GM23248 (cell line): ENCODE measurements at regions not wholly inside any gene's neighbourhood (a gene's known extent, or its start where the extent isn't known, plus 50 kb on each side); places are given as distances from the start of the nearest gene placed in this dataset.

Experiments
- DNase-seq: peaks from one replicate; pipeline ENCODE4 v3.0.0-alpha.2; 2015
- H2AFZ ChIP-seq: fragments of 200-600 bp; sonication (generic); 2 replicates; pipeline ENCODE4 v1.6.1; 2016; ENCODE audit warnings: antibody characterized with exemption
- H3F3A ChIP-seq: fragments of 200-600 bp; sonication (generic); 2 replicates; pipeline ENCODE4 v1.6.1; 2016; ENCODE audit warnings: mild to moderate bottlenecking, antibody characterized with exemption, mixed run types; ENCODE audit not compliant: insufficient read depth
- H3K27ac ChIP-seq: fragments of 200-600 bp; sonication (generic); 2 replicates; pipeline ENCODE4 v1.5.1; 2016; ENCODE audit warnings: mild to moderate bottlenecking
- H3K27me3 ChIP-seq: fragments of 200-600 bp; sonication (generic); replicated peaks from 2 replicates; pipeline ENCODE4 v1.6.1; 2016; ENCODE audit warnings: mild to moderate bottlenecking; ENCODE audit not compliant: insufficient read depth
- H3K36me3 ChIP-seq: fragments of 200-600 bp; sonication (generic); 2 replicates; pipeline ENCODE4 v1.6.1; 2016; ENCODE audit warnings: low read depth, mild to moderate bottlenecking
- H3K4me1 ChIP-seq: fragments of 200-600 bp; sonication (generic); 2 replicates; pipeline ENCODE4 v1.6.1; 2016; ENCODE audit warnings: mild to moderate bottlenecking; ENCODE audit not compliant: insufficient read depth
- H3K4me2 ChIP-seq: fragments of 200-600 bp; sonication (generic); one replicate; pipeline ENCODE4 v1.6.1; 2016; ENCODE audit warnings: mild to moderate bottlenecking; ENCODE audit not compliant: unreplicated experiment
- H3K4me3 ChIP-seq: fragments of 200-600 bp; sonication (generic); 2 replicates; pipeline ENCODE4 v1.5.1; 2016; ENCODE audit warnings: mild to moderate bottlenecking
- H3K79me2 ChIP-seq: fragments of 200-600 bp; sonication (generic); 2 replicates; pipeline ENCODE4 v1.6.1; 2016; ENCODE audit warnings: mild to moderate bottlenecking; ENCODE audit not compliant: insufficient read depth
- H3K9ac ChIP-seq: fragments of 200-600 bp; sonication (generic); 2 replicates; pipeline ENCODE4 v1.6.1; 2016; ENCODE audit warnings: mild to moderate bottlenecking
- H3K9me2 ChIP-seq: fragments of 200-600 bp; sonication (generic); 2 replicates; pipeline ENCODE4 v1.6.1; 2016; ENCODE audit warnings: mixed run types, mild to moderate bottlenecking, moderate library complexity; ENCODE audit not compliant: insufficient read depth
- H3K9me3 ChIP-seq: fragments of 200-600 bp; sonication (generic); one replicate; pipeline ENCODE4 v1.6.1; 2017; ENCODE audit warnings: low read depth
- H4K20me1 ChIP-seq: fragments of 200-600 bp; sonication (generic); 2 replicates; pipeline ENCODE4 v1.6.0; 2016; ENCODE audit not compliant: insufficient read depth
- EZH2 ChIP-seq: fragments of 200-600 bp; sonication (generic); IDR thresholded peaks from 2 replicates; pipeline ENCODE4 v1.6.1; 2018; ENCODE audit warnings: antibody characterized with exemption, mild to moderate bottlenecking; ENCODE audit not compliant: insufficient read depth, poor library complexity, severe bottlenecking
- EZH2phosphoT487 ChIP-seq: fragments of 200-600 bp; sonication (generic); IDR thresholded peaks from 2 replicates; pipeline ENCODE4 v1.6.1; 2018; ENCODE audit warnings: antibody characterized with exemption, moderate library complexity, mild to moderate bottlenecking, low read depth; ENCODE audit not compliant: insufficient read depth
- WGBS, 2 experiments: methylation state at CpG; one replicate each; pipeline ENCODE4 v1.1.6; 2015 to 2017; ENCODE audit warnings: low lambda C conversion rate in 2 of 2, low coverage in 1 of 2; ENCODE audit errors: missing lambda C conversion rate in 2 of 2; 5-methylcytosine and 5-hydroxymethylcytosine counted together
- in situ Hi-C: fragments of 300-500 bp; cut with MboI; formaldehyde crosslinking; loops from 2 replicates; pipeline ENCODE4 v1.15.0; 2020

DNA sequence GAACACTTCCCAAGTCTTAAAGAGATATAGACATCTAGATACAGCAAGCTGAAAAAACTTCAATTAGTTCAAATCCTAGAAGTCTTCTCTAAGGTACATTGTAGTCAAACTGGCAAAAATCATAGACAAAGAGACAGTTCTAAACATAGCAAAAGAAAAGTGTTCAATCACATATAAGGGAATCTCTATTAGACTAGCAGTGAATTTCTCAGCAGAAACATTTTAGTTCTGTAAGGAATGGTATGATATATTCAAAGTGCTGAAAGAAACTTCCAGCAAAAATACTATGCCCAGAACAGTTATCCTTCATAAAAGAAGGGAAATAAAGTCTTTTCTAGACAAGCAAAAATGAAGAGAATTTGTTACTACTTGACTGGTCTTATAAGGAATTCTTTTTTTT is 186.3 kb upstream of the SYNCRIP start:
- DNase-seq: no peak
- Histone ChIP-seq H2AFZ (no peak overlapping the region), H3F3A (no peaks in the 10 kb centered on the region), H3K4me3 (no peak overlapping the region), H3K9me2 (no peaks in the 10 kb centered on the region), H3K27ac (no peak overlapping the region), H3K9ac (no peak overlapping the region), H3K36me3 (no peaks in the 10 kb centered on the region), H3K79me2 (no peaks in the 10 kb centered on the region), H3K4me1 (no peaks in the 10 kb centered on the region), H3K27me3 (no peaks in the 10 kb centered on the region), H3K9me3 (no peaks in the 10 kb centered on the region), H3K4me2 (no peak overlapping the region), H4K20me1 (no peaks in the 10 kb centered on the region)
- in situ Hi-C loops: no loop called here
- no peak for TF ChIP-seq EZH2
- TF ChIP-seq EZH2phosphoT487: no peak

GRCh38 chr6:85826997-85827396 is 184.3 kb upstream of the SYNCRIP start:
- Histone ChIP-seq H3K27ac (no peak overlapping the region), H3K4me2 (no peak overlapping the region), H3K9me3 (no peaks in the 10 kb centered on the region), H3K79me2 (no peaks in the 10 kb centered on the region), H3K4me3 (no peak overlapping the region), H3K27me3 (no peaks in the 10 kb centered on the region), H3K9ac (no peak overlapping the region), H3F3A (no peaks in the 10 kb centered on the region), H4K20me1 (no peaks in the 10 kb centered on the region), H3K4me1 (no peaks in the 10 kb centered on the region), H3K36me3 (no peaks in the 10 kb centered on the region), H3K9me2 (no peaks in the 10 kb centered on the region), H2AFZ (no peak overlapping the region)
- TF ChIP-seq EZH2phosphoT487 (no peak), EZH2 (no peak)
- in situ Hi-C loops: no loop called here
- WGBS, 2 experiments: 21 to 50% methylated on average over 1 of the region's 1 CpG
- no peak for DNase-seq

DNA sequence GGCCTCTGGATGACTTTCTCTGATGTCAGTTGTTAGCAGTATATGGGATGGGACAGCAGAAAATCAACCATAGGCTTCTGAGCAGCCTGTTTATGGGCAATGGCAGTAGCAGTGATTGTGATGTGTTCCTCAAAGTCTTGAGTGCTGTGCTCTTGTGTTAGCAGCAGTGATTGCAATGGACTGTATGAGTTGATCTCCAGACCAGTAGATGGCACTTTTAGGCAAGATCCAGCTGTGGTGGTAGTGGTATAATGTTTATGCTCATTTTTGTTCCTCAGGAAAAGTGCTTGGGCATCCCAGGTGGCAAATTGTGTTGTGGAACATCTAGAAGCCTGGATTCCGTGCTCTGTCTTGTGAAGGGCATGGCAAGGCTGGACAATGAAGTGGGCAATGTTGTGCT is 181.6 kb upstream of the SYNCRIP start:
- no peaks in the 10 kb centered on the region for H4K20me1 ChIP-seq
- no peak overlapping the region for H2AFZ ChIP-seq
- H3K4me3 ChIP-seq: no peak overlapping the region
- H3K9me2 ChIP-seq: no peaks in the 10 kb centered on the region
- WGBS, 2 experiments: 20 to 29% methylated on average over 1 of the region's 1 CpG
- no peak overlapping the region for H3K27ac ChIP-seq
- H3K27me3 ChIP-seq: no peaks in the 10 kb centered on the region
- H3K9ac ChIP-seq: no peak overlapping the region
- no peaks in the 10 kb centered on the region for H3K4me1 ChIP-seq
- H3K9me3 ChIP-seq: no peaks in the 10 kb centered on the region
- no peak for DNase-seq
- H3K79me2 ChIP-seq: no peaks in the 10 kb centered on the region
- no peak overlapping the region for H3K4me2 ChIP-seq
- H3K36me3 ChIP-seq: no peaks in the 10 kb centered on the region
- in situ Hi-C loops: no loop called here
- no peak for TF ChIP-seq EZH2phosphoT487
- TF ChIP-seq EZH2: no peak
- no peaks in the 10 kb centered on the region for H3F3A ChIP-seq

GRCh38 chr6:85810558-85810957 is 167.9 kb upstream of the SYNCRIP start:
- Histone ChIP-seq H3K4me2 (no peak overlapping the region), H2AFZ (no peak overlapping the region), H3K9me2 (no peaks in the 10 kb centered on the region), H3K36me3 (no peaks in the 10 kb centered on the region), H3K27ac (no peak overlapping the region), H3K4me1 (no peaks in the 10 kb centered on the region), H3K79me2 (no peaks in the 10 kb centered on the region), H3K9me3 (no peaks in the 10 kb centered on the region), H3K4me3 (no peak overlapping the region), H3K27me3 (no peaks in the 10 kb centered on the region), H4K20me1 (no peaks in the 10 kb centered on the region), H3F3A (no peaks in the 10 kb centered on the region), H3K9ac (no peak overlapping the region)
- in situ Hi-C loops: no loop called here
- no peak for TF ChIP-seq EZH2phosphoT487
- no peak for TF ChIP-seq EZH2
- DNase-seq: no peak
- 6 to 11% methylated on average over 1 of the region's 1 CpG for WGBS, 2 experiments

DNA sequence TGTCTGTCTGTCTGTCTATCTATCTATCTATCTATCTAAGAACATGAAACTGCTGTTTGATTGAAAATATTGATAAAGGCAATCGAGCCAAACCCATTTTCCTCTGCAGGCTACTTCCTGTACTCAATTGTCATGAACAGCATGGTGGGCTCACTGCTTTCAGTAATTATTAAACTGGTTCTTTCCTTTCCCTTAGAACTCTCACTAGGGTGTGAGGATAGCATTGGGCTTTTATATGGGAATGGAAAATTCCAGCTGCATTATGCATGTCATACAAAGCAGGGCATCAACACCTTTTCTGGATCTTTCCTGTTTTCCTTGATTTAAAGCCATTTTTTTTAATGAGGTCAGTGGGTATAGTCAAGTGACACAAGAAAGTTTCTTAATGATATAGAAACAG is 161.0 kb upstream of the SYNCRIP start:
- Histone ChIP-seq H3K27ac (no peak overlapping the region), H2AFZ (no peak overlapping the region), H3K4me3 (no peak overlapping the region), H3K79me2 (no peaks in the 10 kb centered on the region), H3F3A (no peaks in the 10 kb centered on the region), H3K4me2 (no peak overlapping the region), H3K27me3 (no peaks in the 10 kb centered on the region), H4K20me1 (no peaks in the 10 kb centered on the region), H3K36me3 (no peaks in the 10 kb centered on the region), H3K9me2 (no peaks in the 10 kb centered on the region), H3K4me1 (no peaks in the 10 kb centered on the region), H3K9me3 (no peaks in the 10 kb centered on the region), H3K9ac (no peak overlapping the region)
- TF ChIP-seq EZH2phosphoT487: no peak
- no peak for TF ChIP-seq EZH2
- DNase-seq: no peak
- in situ Hi-C loops: no loop called here
- WGBS, 2 experiments: 0 to 3% methylated on average over 1 of the region's 1 CpG
